Middle frontal gyrus (tissue), 1 donor: ENCODE measurements at regions not wholly inside any gene's neighbourhood (a gene's known extent, or its start where the extent isn't known, plus 50 kb on each side); places are given as distances from the start of the nearest gene placed in this dataset.
A peak's percentile ranks its signal among the peaks of the same experiment; 100 is the strongest.
"Not testable (repeated sequence)": the region's sequence is repeated elsewhere in the genome, so short reads cannot be mapped to it uniquely, and the experiment has no call there.

ENCODE experiments used
- DNase-seq: peaks from one replicate; pipeline ENCODE4 v3.0.0-alpha.2; 2015; ENCODE audit warnings: low spot score; ENCODE audit errors: extremely low spot score

- DNase-seq: no peak
Measured at GRCh38 chr11:92122561-92122960, 102.1 kb upstream of the FAT3 start.

- no peak for DNase-seq
Measured at GRCh38 chr11:92111287-92111686, 113.3 kb upstream of the FAT3 start.

- DNase-seq: no peak
Measured at GRCh38 chr11:92109466-92109865, 115.2 kb upstream of the FAT3 start.

DNA sequence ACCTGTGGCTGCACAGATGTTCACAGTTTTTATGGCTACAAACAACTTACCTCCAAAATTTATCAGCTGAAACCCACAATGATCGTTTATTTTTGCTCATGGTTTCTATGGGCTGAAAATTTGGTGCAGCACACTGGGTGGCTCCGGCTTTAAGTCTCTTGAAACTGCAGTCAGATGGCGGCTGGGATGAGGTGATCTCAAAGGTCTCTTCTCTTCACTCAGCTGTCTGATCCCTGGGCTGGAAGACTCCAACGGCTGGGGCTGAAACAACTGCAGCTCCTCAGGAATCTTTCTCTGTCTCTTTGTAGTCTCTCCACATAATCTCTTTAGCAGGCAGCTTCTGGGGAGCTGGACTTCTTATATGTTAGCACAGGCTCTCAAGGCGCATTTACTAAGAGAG lies 117.3 kb upstream of the FAT3 start:
- no peak for DNase-seq

DNA sequence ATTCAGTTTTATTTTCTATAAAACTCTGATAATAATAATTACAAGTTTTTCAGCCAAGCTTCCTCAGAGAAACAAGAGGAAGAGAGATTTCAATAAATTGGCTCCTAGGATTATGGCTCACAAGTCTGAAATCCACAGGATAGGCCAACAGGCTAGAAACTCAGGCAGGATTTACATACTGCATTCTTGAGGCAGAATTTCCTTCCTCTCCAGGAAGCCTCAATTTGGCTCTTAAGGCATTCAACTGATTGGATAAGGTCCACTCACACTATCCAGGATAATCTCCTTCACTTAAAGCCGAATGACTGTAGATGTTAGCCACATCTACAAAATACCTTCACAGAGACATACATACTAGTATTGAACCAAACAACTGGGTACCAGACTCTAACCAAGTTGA lies 120.3 kb upstream of the FAT3 start:
- DNase-seq: no peak

- no peak for DNase-seq
Measured at GRCh38 chr11:92101920-92102319, 122.7 kb upstream of the FAT3 start.

- DNase-seq: no peak
Measured at GRCh38 chr11:92099183-92099582, 125.4 kb upstream of the FAT3 start.

DNA sequence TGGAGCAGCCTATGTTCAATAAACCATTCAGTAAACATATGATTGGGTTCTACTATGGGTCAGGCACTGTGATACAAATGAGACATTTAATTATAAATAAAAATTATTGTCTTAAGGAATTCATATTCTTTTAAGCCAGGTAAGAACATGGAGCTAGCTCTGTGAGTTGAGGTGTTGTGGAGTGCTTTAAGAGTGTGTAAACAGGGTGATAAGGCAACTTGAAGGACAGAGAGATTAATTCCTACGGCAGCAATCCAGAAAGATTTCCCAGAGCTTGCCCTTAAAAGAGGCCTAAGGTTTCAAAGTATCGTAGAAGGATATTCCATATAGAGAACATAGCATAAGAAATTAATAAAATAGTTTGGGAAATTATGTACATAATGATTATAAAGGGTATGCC lies 126.4 kb upstream of the FAT3 start:
- no peak for DNase-seq

DNA sequence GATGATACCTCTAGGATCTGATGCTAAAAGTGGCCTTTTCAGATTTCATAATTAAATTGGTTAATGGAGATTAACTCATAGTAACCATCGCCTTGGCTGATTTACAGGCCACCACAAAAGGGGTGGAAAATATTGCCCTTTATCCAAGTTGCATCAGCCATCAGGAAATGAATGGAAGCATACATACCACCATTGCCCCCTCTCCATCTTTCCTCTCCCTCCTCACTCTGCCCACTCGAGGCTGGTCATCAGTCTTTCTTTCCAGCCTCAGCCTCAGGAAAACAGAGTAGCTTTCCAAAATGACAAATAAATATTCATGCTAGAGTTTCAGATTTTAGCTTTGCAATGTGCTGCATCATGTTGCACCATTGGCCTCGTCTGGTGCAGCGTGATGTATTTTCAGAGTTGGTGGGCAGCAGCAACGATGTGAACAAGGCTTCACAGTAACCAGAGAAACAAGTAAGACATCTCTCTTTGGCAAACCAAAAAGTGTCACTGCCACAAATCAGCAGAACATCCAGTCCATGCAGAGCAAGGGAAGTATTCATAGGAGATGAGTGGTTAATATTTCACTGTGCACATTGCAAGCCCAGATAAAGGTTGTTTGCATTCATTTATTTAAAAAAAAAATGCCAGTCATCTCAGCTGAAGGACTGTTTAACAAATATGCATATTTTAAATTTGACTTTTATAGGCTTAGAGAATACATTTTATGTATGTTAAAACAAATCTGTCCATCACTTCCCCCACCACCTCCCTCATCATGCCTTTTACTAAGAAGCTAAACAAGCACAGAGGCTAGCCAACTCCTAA lies 136.7 kb upstream of the FAT3 start:
- DNase-seq: peak; percentile 32

GRCh38 chr11:92083123-92083522 lies 141.5 kb upstream of the FAT3 start:
- no peak for DNase-seq

- no peak for DNase-seq
Measured at GRCh38 chr11:92082652-92083051, 142.0 kb upstream of the FAT3 start.

DNA sequence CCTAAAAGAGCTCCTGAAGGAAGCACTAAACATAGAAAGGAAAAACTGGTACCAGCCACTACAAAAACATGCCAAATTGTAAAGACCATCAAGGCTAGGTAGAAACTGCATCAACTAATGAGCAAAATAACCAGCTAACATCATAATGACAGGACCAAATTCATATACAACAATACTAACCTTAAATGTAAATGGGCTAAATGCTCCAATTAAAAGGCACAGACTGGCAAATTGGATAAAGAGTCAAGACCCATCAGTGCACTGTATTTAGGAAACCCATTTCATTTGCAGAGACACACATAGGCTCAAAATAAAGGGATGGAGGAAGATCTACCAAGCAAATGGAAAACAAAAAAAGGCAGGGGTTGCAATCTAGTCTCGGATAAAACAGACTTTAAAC lies 150.1 kb upstream of the FAT3 start:
- DNase-seq: not testable (repeated sequence)

DNA sequence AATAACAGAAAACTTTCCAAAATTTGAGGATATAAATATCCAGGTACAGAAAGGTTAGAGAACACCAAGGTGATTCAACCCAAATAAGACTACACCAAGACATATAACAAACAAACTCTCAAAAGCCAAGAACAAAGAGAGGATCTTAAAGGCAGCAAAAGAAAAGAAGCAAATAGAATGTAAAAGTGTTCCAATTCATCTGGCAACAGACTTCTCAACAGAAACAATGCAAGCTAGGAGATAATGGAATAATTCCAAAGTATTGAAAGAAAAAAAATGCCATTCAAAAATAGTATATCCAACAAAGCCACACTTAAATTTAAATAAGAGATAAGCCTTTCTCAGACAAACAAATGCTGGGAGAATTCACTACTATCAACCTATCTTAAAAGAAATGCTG lies 153.0 kb upstream of the FAT3 start:
- DNase-seq: no peak

GRCh38 chr11:92070026-92070889 lies 154.4 kb upstream of the FAT3 start:
- DNase-seq: no peak

DNA sequence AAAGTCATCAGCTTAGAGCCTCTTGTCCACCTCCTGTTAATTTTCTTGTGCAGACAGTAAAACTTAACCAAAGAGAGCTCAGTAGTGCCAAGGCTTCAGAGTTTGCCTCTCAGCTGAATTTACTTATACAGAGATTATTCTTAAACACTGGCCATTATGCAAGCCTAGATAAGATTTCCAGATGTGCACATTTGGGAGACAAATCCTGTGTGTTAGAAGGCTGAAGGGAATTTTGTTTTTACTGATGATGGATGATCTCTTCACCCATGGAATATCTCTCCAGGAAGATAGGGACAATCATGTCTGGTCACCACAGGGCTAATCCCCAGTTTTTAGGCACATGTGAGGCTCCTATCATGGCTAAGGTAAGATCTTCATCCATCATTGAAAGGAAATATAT lies 157.6 kb upstream of the FAT3 start:
- DNase-seq: no peak

DNA sequence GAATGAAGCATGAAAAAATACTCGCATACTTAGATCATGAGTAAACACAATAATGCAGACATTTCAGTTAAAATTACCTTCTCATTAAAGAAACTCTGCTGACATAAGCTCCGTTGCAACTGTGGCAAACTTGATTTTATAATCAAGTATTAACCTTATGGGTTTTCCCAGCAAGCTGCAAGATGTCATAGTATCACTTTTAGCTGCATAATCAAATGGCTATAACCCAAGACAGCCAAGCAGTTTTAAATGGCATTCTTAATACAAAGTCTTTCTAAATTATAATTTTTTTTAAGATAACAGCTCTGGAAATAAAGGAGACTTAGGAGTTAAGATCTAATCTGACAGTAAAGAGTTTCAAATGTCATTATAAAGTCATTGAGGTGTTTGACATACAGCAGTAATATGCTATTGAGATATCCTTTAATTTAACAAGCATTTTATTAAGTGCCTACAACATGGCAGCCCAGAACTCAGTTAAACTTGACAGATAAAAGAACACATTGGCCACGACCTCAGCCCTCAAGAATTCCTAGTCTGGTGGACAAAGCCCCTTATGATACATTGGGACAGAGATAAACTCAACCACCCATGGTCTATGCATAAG lies 163.1 kb upstream of the FAT3 start:
- no peak for DNase-seq

- no peak for DNase-seq
Measured at GRCh38 chr11:92057849-92058442, 166.7 kb upstream of the FAT3 start.

DNA sequence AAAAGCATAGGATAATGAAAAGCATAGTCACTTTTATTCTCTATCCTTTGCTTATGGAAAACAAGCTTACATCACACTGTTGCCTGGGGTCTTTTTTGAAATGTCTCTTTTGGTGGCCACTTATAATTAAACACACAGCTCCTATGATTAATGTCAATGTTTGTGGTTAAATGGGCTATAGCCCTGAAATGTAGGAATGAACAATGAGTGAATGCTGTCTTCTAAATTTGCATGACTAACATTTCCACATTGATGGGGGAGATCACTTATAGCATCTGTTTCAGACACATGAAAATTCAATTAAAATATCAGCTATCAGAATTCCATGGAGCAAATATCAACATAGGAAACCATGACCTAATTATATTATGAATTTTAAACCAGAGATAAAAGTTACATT lies 171.4 kb upstream of the FAT3 start:
- no peak for DNase-seq

GRCh38 chr11:92050305-92050704 lies 174.3 kb upstream of the FAT3 start:
- no peak for DNase-seq

DNA sequence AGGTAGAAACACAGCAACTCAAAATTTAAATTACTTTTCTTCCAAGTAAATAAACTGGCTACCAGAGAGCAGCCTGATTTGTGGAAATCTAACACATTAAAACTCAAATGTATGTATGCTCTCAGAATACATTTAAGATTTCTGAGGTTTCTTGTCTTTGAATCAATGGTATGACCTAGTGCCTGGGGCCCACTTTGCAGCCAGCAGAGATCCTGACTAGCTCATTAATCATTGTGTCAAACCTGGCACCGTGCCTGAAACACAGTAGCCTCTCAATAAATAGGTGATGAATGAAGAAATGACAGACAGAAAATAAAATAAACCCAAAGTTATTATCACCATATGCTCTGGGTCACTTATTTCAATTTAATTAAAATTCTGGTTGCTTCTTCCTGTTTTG lies 176.2 kb upstream of the FAT3 start:
- no peak for DNase-seq

DNA sequence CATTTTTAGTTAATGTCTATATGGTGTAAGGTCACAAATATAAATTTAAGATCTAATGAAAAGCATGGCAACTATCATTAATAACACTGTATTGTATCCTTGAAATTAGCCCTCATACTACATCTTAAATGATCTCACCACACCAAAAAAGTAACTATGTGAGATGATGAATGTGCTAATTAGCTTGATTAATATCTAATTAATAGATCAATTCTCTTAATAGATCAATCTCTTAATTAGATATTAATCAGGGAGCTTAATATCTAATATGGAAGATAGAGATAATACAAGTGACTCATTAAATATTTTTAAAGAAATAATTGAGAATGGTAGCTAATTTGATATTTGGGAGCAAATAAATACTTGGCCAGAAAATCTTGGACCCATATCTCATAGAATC lies 178.5 kb upstream of the FAT3 start:
- DNase-seq: no peak

GRCh38 chr11:92045301-92045700 lies 179.3 kb upstream of the FAT3 start:
- DNase-seq: no peak
